ENCODE measurements at regions not wholly inside any gene's neighbourhood (a gene's known extent, or its start where the extent isn't known, plus 50 kb on each side); places are given as distances from the start of the nearest gene placed in this dataset.
A peak's percentile ranks its signal among the peaks of the same experiment; 100 is the strongest.
"Not testable (repeated sequence)": the region's sequence is repeated elsewhere in the genome, so short reads cannot be mapped to it uniquely, and the experiment has no call there.

DNA sequence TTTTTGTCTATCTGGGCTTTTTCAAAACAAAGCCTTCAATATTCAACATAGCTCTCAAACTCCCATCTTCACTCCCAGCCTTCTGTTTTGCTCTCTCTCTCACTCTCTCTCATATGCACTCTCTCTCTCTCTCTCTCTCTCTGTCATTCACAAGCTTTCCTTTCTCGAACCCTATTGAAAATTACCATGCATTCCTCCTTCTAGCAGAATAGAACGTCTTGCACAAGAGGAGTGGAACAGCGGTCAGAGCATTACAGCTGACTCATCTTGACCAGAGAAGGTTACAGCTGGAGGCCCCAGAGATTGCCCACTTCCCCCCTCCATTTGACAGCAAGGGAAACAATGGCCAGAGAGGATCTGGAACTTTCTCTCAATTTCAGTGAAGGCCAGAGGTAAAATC lies 51.0 kb upstream of the LIFR start:
- no peak for DNase-seq

- no peak for DNase-seq
Measured at GRCh38 chr5:38607930-38608564, 51.6 kb upstream of the LIFR start.

DNA sequence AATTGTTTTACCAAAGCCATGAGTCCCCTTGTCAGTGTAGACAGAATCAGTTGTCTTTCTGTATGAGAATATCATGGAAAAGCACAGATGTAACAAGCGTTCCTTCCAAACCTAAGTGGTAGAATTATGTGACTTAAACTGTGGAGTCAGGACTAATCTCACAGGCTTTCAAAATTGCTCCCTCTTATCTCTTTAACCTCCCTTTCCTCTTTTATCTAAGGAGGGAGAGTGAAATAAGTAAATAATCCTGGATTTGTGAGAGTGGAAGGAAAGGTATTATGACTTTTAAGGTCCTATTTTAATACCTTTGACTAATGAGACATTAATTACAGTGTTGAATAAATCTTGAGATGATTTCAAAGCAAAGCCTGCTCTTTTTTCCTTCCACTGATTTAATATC lies 52.4 kb upstream of the LIFR start:
- DNase-seq: no peak

GRCh38 chr5:38612851-38613250 lies 56.4 kb upstream of the LIFR start:
- no peak for DNase-seq

DNA sequence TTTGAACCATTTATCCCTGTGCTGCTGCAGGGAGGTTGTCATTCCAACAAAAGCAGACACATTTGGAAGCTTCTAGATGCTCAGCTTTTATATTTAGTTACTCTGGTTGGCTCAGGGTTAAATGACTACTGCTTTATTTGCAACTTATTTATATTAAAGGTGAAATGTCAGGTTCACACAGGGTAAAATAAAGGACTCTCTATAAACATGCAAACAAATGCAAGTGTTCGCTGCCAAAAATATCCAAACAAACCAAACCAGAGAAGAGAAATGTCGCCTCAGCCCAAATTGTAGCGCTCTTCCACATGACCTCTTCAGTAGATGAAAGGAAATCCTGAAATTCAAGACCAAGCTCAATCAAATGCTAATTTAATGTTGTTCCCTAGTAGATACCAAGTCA lies 57.0 kb upstream of the LIFR start:
- DNase-seq: no peak

- no peak for DNase-seq
Measured at GRCh38 chr5:38613992-38614836, 57.8 kb upstream of the LIFR start.

DNA sequence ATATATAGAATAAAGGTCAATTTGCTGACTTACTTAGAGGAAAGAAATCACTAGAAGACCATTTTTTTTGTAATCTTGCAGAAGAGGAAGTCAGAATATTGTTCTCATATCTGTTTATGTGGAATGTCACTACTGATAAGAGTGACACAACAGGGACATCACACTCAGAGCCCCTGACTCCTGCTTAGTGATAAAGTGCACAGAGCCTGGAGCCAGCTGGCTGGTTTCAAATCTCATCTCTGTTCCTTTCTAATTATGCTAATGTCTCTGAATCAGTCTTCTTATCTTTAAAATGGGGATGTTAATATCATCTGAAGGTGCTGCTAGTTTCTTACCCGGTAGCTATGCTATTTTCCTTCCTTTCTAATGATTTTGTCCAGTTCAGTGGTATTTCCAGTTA lies 58.6 kb upstream of the LIFR start:
- DNase-seq: no peak

DNA sequence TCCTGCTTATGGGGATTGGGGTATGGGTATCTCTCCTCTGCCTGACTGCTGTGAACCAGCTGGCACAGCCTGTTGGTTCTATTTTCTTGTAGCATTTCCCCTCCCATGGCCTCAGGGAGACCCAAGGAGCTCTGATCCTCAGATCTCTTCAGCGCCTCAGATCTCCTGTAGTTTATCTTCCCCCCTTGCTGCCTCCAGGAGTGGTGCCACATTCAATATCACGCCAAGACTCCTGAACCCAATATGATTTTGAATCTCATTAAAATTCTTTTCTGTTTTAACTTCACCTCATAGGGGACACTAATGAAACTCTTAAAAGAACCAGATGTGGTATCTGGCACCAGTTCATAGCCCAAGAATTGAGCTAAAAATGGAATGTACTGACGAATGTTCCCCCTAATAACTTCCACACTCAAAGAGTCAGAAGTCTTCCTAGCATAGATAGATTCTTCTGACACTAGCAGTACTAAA lies 59.6 kb upstream of the LIFR start:
- DNase-seq: no peak

- DNase-seq: no peak
Measured at GRCh38 chr5:38618154-38618553, 61.7 kb upstream of the LIFR start.

GRCh38 chr5:38621331-38621730 lies 64.9 kb upstream of the LIFR start:
- no peak for DNase-seq

DNA sequence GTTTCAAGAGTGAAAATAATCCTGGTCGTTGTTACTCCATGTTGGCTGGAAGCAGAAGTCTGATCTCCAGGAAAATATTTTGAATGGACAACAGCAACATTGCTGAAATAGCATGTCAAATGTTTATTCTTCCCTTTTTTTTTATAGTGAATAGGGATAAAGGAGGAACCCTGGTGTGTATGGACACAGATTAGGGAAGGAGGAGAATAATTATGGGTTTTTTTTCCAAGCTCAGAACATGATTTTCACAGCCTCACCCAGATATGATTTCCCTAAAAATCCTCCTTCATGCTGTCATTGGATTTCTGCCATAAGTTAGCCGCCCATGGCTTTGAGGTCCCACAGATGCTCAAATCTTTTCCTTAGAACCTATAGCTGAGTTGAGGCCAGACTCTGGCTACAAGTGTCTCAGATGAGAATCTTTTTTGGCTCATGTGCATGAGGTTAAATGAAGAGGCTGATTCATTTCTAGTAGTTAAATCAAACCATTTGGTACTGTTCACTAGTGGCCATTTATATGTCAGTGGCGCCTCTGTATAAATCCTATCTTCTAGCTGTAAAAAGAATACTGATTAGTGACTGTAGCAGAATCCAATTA lies 65.5 kb upstream of the LIFR start:
- DNase-seq: no peak

- no peak for DNase-seq
Measured at GRCh38 chr5:38622723-38623129, 66.3 kb upstream of the LIFR start.

DNA sequence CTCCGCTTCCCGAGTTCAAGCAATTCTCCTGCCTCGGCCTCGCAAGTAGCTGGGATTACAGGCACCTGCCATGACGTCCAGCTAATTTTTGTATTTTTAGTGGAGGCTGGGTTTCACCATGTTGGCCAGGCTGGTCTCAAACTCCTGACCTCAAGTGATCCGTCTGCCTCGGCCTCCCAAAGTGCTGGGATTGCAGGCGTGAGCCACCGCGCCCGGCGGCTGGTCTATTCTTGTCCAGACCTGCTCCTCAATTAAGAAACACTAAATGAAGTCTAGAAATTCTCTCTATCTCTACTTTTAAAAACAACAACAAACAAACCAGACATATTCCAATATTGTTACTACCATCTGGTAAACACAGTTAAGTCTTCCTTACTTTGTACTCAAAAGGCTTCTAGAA lies 68.1 kb upstream of the LIFR start:
- DNase-seq: not testable (repeated sequence)

DNA sequence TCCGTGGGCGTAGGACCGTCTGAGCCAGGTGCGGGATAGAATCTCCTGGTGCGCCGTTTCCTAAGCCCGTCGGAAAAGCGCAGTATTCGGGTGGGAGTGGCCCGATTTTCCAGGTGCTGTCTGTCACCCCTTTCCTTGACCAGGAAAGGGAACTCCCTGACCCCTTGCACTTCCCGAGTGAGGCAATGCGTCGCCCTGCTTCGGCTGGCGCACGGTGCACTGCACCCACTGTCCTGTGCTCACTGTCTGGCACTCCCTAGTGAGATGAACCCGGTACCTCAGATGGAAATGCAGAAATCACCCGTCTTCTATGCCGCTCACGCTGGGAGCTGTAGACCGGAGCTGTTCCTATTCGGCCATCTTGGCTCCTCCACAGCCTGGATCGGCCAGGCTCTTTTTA lies 74.9 kb upstream of the LIFR start:
- DNase-seq: not testable (repeated sequence)

DNA sequence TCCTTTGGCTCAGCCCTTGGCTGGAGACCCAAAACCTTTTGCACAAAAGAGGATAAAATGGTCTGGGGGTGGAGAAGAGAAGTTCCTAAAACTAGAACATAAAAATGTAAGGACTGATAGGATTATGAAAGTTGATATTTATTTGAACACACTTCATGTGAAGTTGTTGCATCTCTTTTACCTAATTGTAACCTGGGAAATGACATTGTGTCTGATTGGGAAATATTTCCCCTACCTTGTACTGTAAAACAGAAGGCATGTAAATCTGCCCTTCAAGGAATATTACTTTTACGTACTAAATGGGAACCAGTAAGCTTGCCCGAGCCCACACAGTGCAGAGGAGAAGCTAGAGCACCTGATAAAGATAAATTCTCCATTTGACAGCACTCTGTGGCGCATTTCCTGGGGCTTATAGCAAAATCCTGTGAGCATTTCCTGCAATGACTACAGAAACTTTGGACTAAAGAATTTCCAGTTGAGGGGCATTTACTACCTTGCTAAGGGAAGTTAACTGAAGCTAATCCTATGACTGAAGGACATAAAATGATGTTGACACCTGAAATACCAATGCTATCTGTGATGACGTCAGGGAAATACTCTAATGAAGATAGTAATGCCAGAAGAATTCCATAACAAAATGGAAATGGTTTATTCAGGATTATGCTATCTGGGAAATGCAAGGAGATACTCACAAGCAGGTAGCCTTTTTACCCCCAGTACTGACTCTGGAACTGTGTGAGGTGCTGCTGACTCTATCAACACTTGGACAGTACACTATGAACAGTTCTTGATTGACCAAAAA lies 78.3 kb upstream of the LIFR start:
- no peak for DNase-seq

DNA sequence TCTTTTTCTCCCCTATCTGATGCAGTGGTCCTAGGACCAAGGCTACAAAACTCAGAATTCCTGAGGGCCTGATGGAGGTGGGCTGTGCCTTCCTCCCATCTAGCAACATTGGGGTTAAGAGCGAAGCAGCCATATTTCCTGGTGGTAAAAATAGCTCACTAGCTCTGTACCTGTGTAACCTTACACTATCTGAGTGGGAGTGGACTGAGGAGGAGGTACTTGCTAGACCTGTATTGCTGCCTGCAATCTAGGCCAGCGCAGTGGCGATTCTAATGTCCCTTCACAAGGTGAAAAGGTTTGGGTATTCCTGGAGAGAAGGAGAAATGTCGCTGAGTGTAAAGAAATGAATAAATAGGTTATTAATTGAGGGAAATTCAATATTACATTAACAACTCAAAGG lies 80.2 kb upstream of the LIFR start:
- no peak for DNase-seq

DNA sequence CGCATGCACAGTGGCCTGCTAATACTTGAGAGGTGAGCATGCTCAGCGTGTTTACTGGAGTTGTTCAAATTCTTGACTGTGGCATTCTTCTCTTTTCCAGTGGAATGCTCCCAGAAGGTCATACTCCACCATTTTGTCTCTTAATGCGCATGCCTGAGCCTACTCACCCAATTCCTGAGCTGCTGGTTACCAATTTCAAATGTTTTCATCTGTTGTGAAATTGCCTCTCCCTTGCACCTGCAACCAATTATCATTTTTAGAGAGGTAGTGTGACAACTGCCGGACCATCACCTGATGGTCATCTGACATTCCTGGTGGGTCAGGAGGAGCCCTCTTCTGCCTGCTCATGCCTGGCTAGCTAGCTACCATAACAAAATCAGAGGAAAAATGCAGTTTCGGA lies 82.2 kb upstream of the LIFR start:
- DNase-seq: no peak

DNA sequence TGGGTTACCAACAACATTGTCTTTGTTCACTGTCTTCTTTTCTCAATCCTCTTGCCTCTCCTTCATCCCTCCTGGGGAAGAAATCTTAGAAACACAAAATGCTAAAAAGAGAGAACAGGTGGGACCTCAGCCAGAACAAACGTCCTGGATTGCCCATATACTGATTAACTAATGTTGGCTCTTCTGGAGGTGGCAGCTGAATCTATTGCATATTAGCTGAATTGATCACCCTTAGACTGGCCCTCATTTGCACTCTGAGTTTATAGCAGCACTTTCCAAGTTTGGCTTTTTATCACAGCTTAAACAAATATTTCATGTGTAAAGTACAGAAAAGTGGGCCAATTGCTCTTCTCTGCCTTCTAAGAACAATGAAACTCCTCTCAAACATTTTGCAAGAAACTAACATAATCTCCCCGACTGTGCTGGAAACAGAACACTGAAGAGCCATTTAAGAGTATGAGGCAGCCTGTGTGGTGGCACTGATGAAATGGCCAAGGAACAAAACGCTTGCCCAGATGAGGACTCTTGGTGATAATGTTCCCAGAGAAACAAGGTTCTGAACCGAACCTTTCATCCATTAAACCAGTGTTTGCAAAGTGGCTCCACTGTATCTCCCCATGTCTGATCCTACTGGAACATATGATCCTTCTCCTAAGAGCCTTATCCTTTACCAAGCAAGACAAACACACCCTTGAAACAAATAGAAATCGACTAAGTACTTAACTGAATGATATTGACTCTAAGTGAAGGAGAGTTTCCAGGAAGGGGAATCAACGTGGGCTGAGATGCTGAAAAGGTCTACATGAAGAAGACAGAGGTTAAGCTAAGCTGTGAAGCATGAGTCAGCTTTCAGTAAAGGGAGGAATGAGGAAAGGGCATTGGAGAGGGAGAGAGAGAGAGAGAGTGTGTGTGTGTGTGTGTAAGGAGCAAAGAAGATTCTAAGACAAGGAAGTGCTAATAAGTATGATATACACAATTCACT lies 83.2 kb upstream of the LIFR start:
- no peak for DNase-seq

- DNase-seq: peak in 18 of 58 donors; percentile 8 to 63 (median 20)
Measured at GRCh38 chr5:38641003-38641402, 84.6 kb upstream of the LIFR start.

GRCh38 chr5:38642189-38642911 lies 85.9 kb upstream of the LIFR start:
- peak in 36 of 58 donors; percentile 1 to 74 (median 24) for DNase-seq

Measured in anterior cingulate cortex (tissue), 58 donors.